ENCODE measurements at regions not wholly inside any gene's neighbourhood (a gene's known extent, or its start where the extent isn't known, plus 50 kb on each side); places are given as distances from the start of the nearest gene placed in this dataset.

GRCh38 chr2:65545837-65546805 lies 113.7 kb upstream of the SPRED2 start:
- H3K9ac ChIP-seq (replicated peaks in 1 of 4; ENCODE audit: extremely low read depth in 1 of 4, low read depth in 3 of 4, low read length in 3 of 4), result no peak overlapping the region
- no peak for DNase-seq (ENCODE audit: low read depth in 1 of 2, low spot score in 2 of 2)
- no peak overlapping the region for H3K27ac ChIP-seq (ENCODE audit: low read depth, low read length)
- no peak for TF ChIP-seq JUND (IDR thresholded peaks at IDR 0.05; ENCODE audit: low read length)
- TF ChIP-seq HDAC6 (IDR thresholded peaks at IDR 0.05; ENCODE audit: low read depth, low read length), result no peak
- no peak for TF ChIP-seq SAP30 (IDR thresholded peaks at IDR 0.05; ENCODE audit: insufficient read depth, insufficient replicate concordance, low read length)
- no peak for TF ChIP-seq POLR2A (IDR thresholded peaks at IDR 0.05; ENCODE audit: control extremely low read depth in 1 of 2, low read depth in 2 of 2, low read length in 2 of 2)
- no peak for TF ChIP-seq KDM1A (IDR thresholded peaks at IDR 0.05; ENCODE audit: borderline replicate concordance, low read length)
- TF ChIP-seq SUZ12 (IDR thresholded peaks at IDR 0.05; ENCODE audit: low read length), result no peak
- TF ChIP-seq TAF1 (IDR thresholded peaks at IDR 0.05; ENCODE audit: low read depth, low read length), result no peak
- TF ChIP-seq MAX (IDR thresholded peaks at IDR 0.05), result no peak

More at GRCh38 chr2:65545837-65546805, 113.7 kb upstream of the SPRED2 start:
- WGBS, 2 experiments (ENCODE audit: extremely low coverage in 1 of 2, insufficient coverage in 1 of 2, insufficient read length in 1 of 2, insufficient replicate concordance in 2 of 2, low coverage in 1 of 2, low lambda C conversion rate in 2 of 2, missing lambda C conversion rate in 1 of 2), result 96% methylated on average over 4 of the region's 4 CpGs; no CpG with 5 or more reads in 1 of the 2 experiments
- Histone ChIP-seq H3K27me3 (replicated peaks in 1 of 4; ENCODE audit: control insufficient read depth in 3 of 4, extremely low read depth in 1 of 4, insufficient read depth in 3 of 4, low read length in 3 of 4) (no peaks in the 10 kb centered on the region; a peak in 1 of 7 replicates), H3K9me3 (ENCODE audit: insufficient read depth in 2 of 2, low read depth in 1 of 2, low read length in 1 of 2) (no peaks in the 10 kb centered on the region), H3K4ac (replicated peaks; ENCODE audit: insufficient read length, low read depth, low read length) (no peak overlapping the region), H3K4me1 (replicated peaks in 1 of 4; ENCODE audit: control insufficient read depth in 3 of 4, insufficient read depth in 4 of 4, low read length in 3 of 4) (no peaks in the 10 kb centered on the region), H4K5ac (ENCODE audit: insufficient read length, low read depth, low read length) (no peak overlapping the region), H2AK5ac (ENCODE audit: low read depth, low read length) (no peak overlapping the region), H2BK120ac (replicated peaks; ENCODE audit: low read depth, low read length) (no peak overlapping the region), H3K4me3 (ENCODE audit: extremely low read depth in 1 of 4, insufficient read depth in 2 of 4, low read depth in 3 of 4, low read length in 4 of 4) (no peak overlapping the region), H2AFZ (ENCODE audit: low read length) (no peak overlapping the region), H2BK5ac (ENCODE audit: low read depth, low read length) (no peak overlapping the region), H2BK20ac (ENCODE audit: low read length) (no peak overlapping the region; the same call in 1 of the 2 replicates), H3K56ac (replicated peaks; ENCODE audit: insufficient read length, low read depth, low read length) (no peak overlapping the region), H3K18ac (ENCODE audit: extremely low read depth, low read length) (no peak overlapping the region), H3K79me1 (ENCODE audit: low read depth, low read length) (no peaks in the 10 kb centered on the region), H4K91ac (replicated peaks; ENCODE audit: insufficient read length, low read length) (no peak overlapping the region), H3K36me3 (ENCODE audit: control insufficient read depth in 2 of 4, insufficient read depth in 4 of 4, low read length in 3 of 4) (no peaks in the 10 kb centered on the region), H3K23ac (ENCODE audit: insufficient read length) (no peak overlapping the region), H4K8ac (ENCODE audit: extremely low read depth, insufficient read depth, low read length) (no peak overlapping the region; the same call in 1 of the 2 replicates), H4K20me1 (replicated peaks in 1 of 2; ENCODE audit: control insufficient read depth in 1 of 2, insufficient read depth in 2 of 2, low read length in 2 of 2) (no peaks in the 10 kb centered on the region), H2BK12ac (ENCODE audit: low read depth, low read length) (no peak overlapping the region), H3K4me2 (ENCODE audit: insufficient read depth in 1 of 2, low read depth in 2 of 2, low read length in 2 of 2) (no peak overlapping the region), H2BK15ac (ENCODE audit: low read length) (no peak overlapping the region), H3K79me2 (ENCODE audit: control insufficient read depth in 1 of 2, insufficient read depth in 2 of 2, low read length in 2 of 2) (no peaks in the 10 kb centered on the region), H3K23me2 (ENCODE audit: low read depth, low read length) (no peaks in the 10 kb centered on the region), H3K14ac (ENCODE audit: insufficient read length) (no peak overlapping the region)
- ChIA-PET CTCF (ENCODE audit: partially characterized antibody) (interaction anchor here (0.7 to 1.4 kb wide), 3 partner anchors 18 to 280 kb away, joined by 3 to 4 read pairs (median 3); no protein-coding TSS in a partner anchor), POLR2A (ENCODE audit: partially characterized antibody) (no interaction called here)
- FAIRE-seq, result no peak
